ENCODE measurements at regions not wholly inside any gene's neighbourhood (a gene's known extent, or its start where the extent isn't known, plus 50 kb on each side); places are given as distances from the start of the nearest gene placed in this dataset.

- H3K27me3 Mint-ChIP-seq (ENCODE audit: unreplicated experiment), result peaks cover 11% of the 10 kb centered on the region
- peak overlapping the region; percentile 26 for H3K4me3 Mint-ChIP-seq (ENCODE audit: unreplicated experiment)
- H3K36me3 Mint-ChIP-seq (ENCODE audit: unreplicated experiment), result no peaks in the 10 kb centered on the region
- peak overlapping the region; percentile 67 for H3K27ac Mint-ChIP-seq (ENCODE audit: unreplicated experiment)
- TF ChIP-seq CTCF (IDR thresholded peaks at IDR 0.05; ENCODE audit: partially characterized antibody, unreplicated experiment), result no peak
- H3K9me3 Mint-ChIP-seq (ENCODE audit: unreplicated experiment), result peaks cover 4% of the 10 kb centered on the region
- H3K4me1 Mint-ChIP-seq (ENCODE audit: low read depth, unreplicated experiment), result peaks cover 35% of the 10 kb centered on the region
- DNase-seq, result peak; percentile 32
Observed at GRCh38 chr6:139920027-139920775, 545.8 kb upstream of the CITED2 start.

GRCh38 chr6:139919107-139920026 is 544.9 kb upstream of the CITED2 start:
- H3K4me3 Mint-ChIP-seq (ENCODE audit: unreplicated experiment), result peak overlapping the region; percentile 26

GRCh38 chr6:139917951-139918630 is 543.6 kb upstream of the CITED2 start:
- TF ChIP-seq CTCF (IDR thresholded peaks at IDR 0.05; ENCODE audit: partially characterized antibody, unreplicated experiment), result no peak
- Mint-ChIP-seq H3K4me3 (ENCODE audit: unreplicated experiment) (peak overlapping the region; percentile 25), H3K36me3 (ENCODE audit: unreplicated experiment) (no peaks in the 10 kb centered on the region), H3K9me3 (ENCODE audit: unreplicated experiment) (peaks cover 4% of the 10 kb centered on the region), H3K4me1 (ENCODE audit: low read depth, unreplicated experiment) (peaks cover 34% of the 10 kb centered on the region), H3K27me3 (ENCODE audit: unreplicated experiment) (peaks cover 8% of the 10 kb centered on the region), H3K27ac (ENCODE audit: unreplicated experiment) (peak overlapping the region; percentile 88)
- DNase-seq, result no peak

More at GRCh38 chr6:139919107-139920026, 544.9 kb upstream of the CITED2 start:
- no peak for TF ChIP-seq CTCF (IDR thresholded peaks at IDR 0.05; ENCODE audit: partially characterized antibody, unreplicated experiment)
- peaks cover 34% of the 10 kb centered on the region for H3K4me1 Mint-ChIP-seq (ENCODE audit: low read depth, unreplicated experiment)
- H3K27ac Mint-ChIP-seq (ENCODE audit: unreplicated experiment), result peak overlapping the region; percentile 88
- peaks cover 4% of the 10 kb centered on the region for H3K9me3 Mint-ChIP-seq (ENCODE audit: unreplicated experiment)
- peaks cover 8% of the 10 kb centered on the region for H3K27me3 Mint-ChIP-seq (ENCODE audit: unreplicated experiment)
- no peak for DNase-seq
- no peaks in the 10 kb centered on the region for H3K36me3 Mint-ChIP-seq (ENCODE audit: unreplicated experiment)

GRCh38 chr6:139914910-139915309 is 540.5 kb upstream of the CITED2 start:
- Mint-ChIP-seq H3K4me1 (ENCODE audit: low read depth, unreplicated experiment) (peaks cover 22% of the 10 kb centered on the region), H3K27me3 (ENCODE audit: unreplicated experiment) (peaks cover 3% of the 10 kb centered on the region), H3K36me3 (ENCODE audit: unreplicated experiment) (no peaks in the 10 kb centered on the region), H3K4me3 (ENCODE audit: unreplicated experiment) (no peak overlapping the region), H3K9me3 (ENCODE audit: unreplicated experiment) (peaks cover 2% of the 10 kb centered on the region), H3K27ac (ENCODE audit: unreplicated experiment) (no peak overlapping the region)
- no peak for TF ChIP-seq CTCF (IDR thresholded peaks at IDR 0.05; ENCODE audit: partially characterized antibody, unreplicated experiment)
- no peak for DNase-seq

Measured in glutamatergic neuron (in vitro differentiated cells).